ENCODE measurements at regions not wholly inside any gene's neighbourhood (a gene's known extent, or its start where the extent isn't known, plus 50 kb on each side); places are given as distances from the start of the nearest gene placed in this dataset.

- DNase-seq (ENCODE audit: low read depth) = no peak
- TF ChIP-seq CTCF (conservative IDR thresholded peaks at IDR 0.05; ENCODE audit: low read depth, low read length) = no peak
- no peak overlapping the region for H3K4me3 ChIP-seq (ENCODE audit: low read length)
These were observed 104.6 kb upstream of the SLC14A2 start for GRCh38 chr18:45510656-45511055.

- no peak for DNase-seq (ENCODE audit: low read depth)
- TF ChIP-seq CTCF (conservative IDR thresholded peaks at IDR 0.05; ENCODE audit: low read depth, low read length) = no peak
- H3K4me3 ChIP-seq (ENCODE audit: low read length) = no peak overlapping the region
These were observed 102.8 kb upstream of the SLC14A2 start for GRCh38 chr18:45512363-45512953.

GRCh38 chr18:45517181-45517741, 98.0 kb upstream of the SLC14A2 start:
- no peak for DNase-seq (ENCODE audit: low read depth)
- TF ChIP-seq CTCF (conservative IDR thresholded peaks at IDR 0.05; ENCODE audit: low read depth, low read length) = no peak
- no peak overlapping the region for H3K4me3 ChIP-seq (ENCODE audit: low read length)

GRCh38 chr18:45518311-45519155, 96.7 kb upstream of the SLC14A2 start:
- no peak for TF ChIP-seq CTCF (conservative IDR thresholded peaks at IDR 0.05; ENCODE audit: low read depth, low read length)
- no peak for DNase-seq (ENCODE audit: low read depth)
- no peak overlapping the region for H3K4me3 ChIP-seq (ENCODE audit: low read length)

GRCh38 chr18:45519411-45520280, 95.6 kb upstream of the SLC14A2 start:
- no peak overlapping the region for H3K4me3 ChIP-seq (ENCODE audit: low read length)
- DNase-seq (ENCODE audit: low read depth) = no peak
- no peak for TF ChIP-seq CTCF (conservative IDR thresholded peaks at IDR 0.05; ENCODE audit: low read depth, low read length)

GRCh38 chr18:45521136-45521535, 94.1 kb upstream of the SLC14A2 start:
- peak; percentile 34 for DNase-seq (ENCODE audit: low read depth)
- H3K4me3 ChIP-seq (ENCODE audit: low read length) = no peak overlapping the region
- TF ChIP-seq CTCF (conservative IDR thresholded peaks at IDR 0.05; ENCODE audit: low read depth, low read length) = no peak
